ENCODE measurements at regions not wholly inside any gene's neighbourhood (a gene's known extent, or its start where the extent isn't known, plus 50 kb on each side); places are given as distances from the start of the nearest gene placed in this dataset.
"Not testable (repeated sequence)": the region's sequence is repeated elsewhere in the genome, so short reads cannot be mapped to it uniquely, and the experiment has no call there.

DNA sequence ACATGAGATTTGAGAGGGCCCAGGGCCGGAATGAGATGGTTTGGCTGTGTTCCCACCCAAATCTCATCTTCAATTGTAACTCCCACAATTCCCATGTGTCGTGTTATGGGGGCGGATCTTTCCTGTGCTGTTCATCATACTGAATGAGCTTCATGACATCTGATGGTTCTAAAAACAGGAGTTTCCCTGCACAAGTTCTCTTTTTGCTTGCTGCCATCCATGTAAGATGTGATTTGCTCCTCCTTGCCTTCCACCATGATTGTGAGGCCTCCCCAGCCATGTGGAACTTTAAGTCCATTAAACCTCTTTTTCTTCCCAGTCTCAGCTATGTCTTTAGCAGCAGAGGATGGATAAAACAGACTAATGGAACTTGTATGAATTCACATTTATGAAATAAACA lies 131.9 kb upstream of the ZC3H15 start:
- TF ChIP-seq, protein P1, sequence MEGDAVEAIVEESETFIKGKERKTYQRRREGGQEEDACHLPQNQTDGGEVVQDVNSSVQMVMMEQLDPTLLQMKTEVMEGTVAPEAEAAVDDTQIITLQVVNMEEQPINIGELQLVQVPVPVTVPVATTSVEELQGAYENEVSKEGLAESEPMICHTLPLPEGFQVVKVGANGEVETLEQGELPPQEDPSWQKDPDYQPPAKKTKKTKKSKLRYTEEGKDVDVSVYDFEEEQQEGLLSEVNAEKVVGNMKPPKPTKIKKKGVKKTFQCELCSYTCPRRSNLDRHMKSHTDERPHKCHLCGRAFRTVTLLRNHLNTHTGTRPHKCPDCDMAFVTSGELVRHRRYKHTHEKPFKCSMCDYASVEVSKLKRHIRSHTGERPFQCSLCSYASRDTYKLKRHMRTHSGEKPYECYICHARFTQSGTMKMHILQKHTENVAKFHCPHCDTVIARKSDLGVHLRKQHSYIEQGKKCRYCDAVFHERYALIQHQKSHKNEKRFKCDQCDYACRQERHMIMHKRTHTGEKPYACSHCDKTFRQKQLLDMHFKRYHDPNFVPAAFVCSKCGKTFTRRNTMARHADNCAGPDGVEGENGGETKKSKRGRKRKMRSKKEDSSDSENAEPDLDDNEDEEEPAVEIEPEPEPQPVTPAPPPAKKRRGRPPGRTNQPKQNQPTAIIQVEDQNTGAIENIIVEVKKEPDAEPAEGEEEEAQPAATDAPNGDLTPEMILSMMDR (IDR thresholded peaks at IDR 0.05) = not testable (repeated sequence)
- TF ChIP-seq POLR2A (IDR thresholded peaks at IDR 0.05) = not testable (repeated sequence)
